H1 (cell line): ENCODE measurements at regions not wholly inside any gene's neighbourhood (a gene's known extent, or its start where the extent isn't known, plus 50 kb on each side); places are given as distances from the start of the nearest gene placed in this dataset.
"Not testable (repeated sequence)": the region's sequence is repeated elsewhere in the genome, so short reads cannot be mapped to it uniquely, and the experiment has no call there.

Experiments used
- CTCF ChIA-PET: fragments of 300-600 bp; sonication (Branson Sonifier 250); formaldehyde crosslinking; loops from one replicate; lab custom pipeline; 2021; ENCODE audit not compliant: partially characterized antibody; lab: Charles Lee
- POLR2A ChIA-PET: fragments of 300-600 bp; sonication (Branson Sonifier 250); formaldehyde crosslinking; loops from one replicate; lab custom pipeline; 2021; ENCODE audit warnings: inconsistent platforms; ENCODE audit not compliant: partially characterized antibody; lab: Charles Lee
- DNase-seq, 2 experiments: peaks; one replicate each; pipeline versions ENCODE4 v3.0.0 to v3.0.0-alpha.2; 2010 to 2022; ENCODE audit warnings: low spot score in 2 of 2, low read depth in 1 of 2, mixed read lengths in 1 of 2
- FAIRE-seq: peaks from 2 replicates; lab custom pipeline; 2011; peaks lifted over from hg19 to GRCh38; lab: Jason Lieb, UNC
- H2AFZ ChIP-seq: 2 replicates; pipeline ENCODE4 v1.8.1; 2012; ENCODE audit warnings: low read length, inconsistent platforms
- H2AK5ac ChIP-seq: 2 replicates; pipeline ENCODE4 v1.6.1; 2013; ENCODE audit warnings: low read depth, low read length
- H2BK120ac ChIP-seq: replicated peaks from 2 replicates; pipeline ENCODE3; 2013; ENCODE audit warnings: low read depth, low read length, inconsistent platforms
- H2BK12ac ChIP-seq: 2 replicates; pipeline ENCODE4 v1.6.1; 2013; ENCODE audit warnings: low read depth, low read length
- H2BK15ac ChIP-seq: 2 replicates; pipeline ENCODE4 v1.6.1; 2013; ENCODE audit warnings: low read length
- H2BK20ac ChIP-seq: 2 replicates; pipeline ENCODE4 v1.6.1; 2013; ENCODE audit warnings: low read length
- H2BK5ac ChIP-seq: 2 replicates; pipeline ENCODE4 v1.6.1; 2013; ENCODE audit warnings: low read depth, low read length
- H3K14ac ChIP-seq: 2 replicates; pipeline ENCODE4 v1.6.1; 2013; ENCODE audit warnings: inconsistent platforms; ENCODE audit not compliant: insufficient read length
- H3K18ac ChIP-seq: 2 replicates; pipeline ENCODE4 v1.6.1; 2013; ENCODE audit warnings: low read length; ENCODE audit errors: extremely low read depth
- H3K23ac ChIP-seq: 2 replicates; pipeline ENCODE4 v1.6.1; 2013; ENCODE audit warnings: inconsistent platforms; ENCODE audit not compliant: insufficient read length
- H3K23me2 ChIP-seq: 2 replicates; pipeline ENCODE4 v1.6.1; 2013; ENCODE audit warnings: low read depth, low read length
- H3K27ac ChIP-seq: 2 replicates; pipeline ENCODE4 v1.6.1; 2011; ENCODE audit warnings: low read depth, low read length, inconsistent platforms
- H3K27me3 ChIP-seq, 4 experiments: replicated peaks in 1 of 4; 1 replicate in 1 of 4; 2 replicates in 3 of 4; pipeline versions ENCODE4 v1.6.1 to v1.8.1; 2011 to 2013; ENCODE audit warnings: low read length in 3 of 4, mild to moderate bottlenecking in 3 of 4, inconsistent platforms in 2 of 4, mixed read lengths in 2 of 4, moderate library complexity in 1 of 4; ENCODE audit not compliant: control insufficient read depth in 3 of 4, insufficient read depth in 3 of 4; ENCODE audit errors: extremely low read depth in 1 of 4
- H3K36me3 ChIP-seq, 4 experiments: 2 replicates each; pipeline versions ENCODE4 v1.6.1 to v1.8.1; 2011 to 2013; ENCODE audit warnings: mild to moderate bottlenecking in 4 of 4, low read length in 3 of 4, moderate library complexity in 2 of 4, control low read depth in 1 of 4, inconsistent platforms in 1 of 4; ENCODE audit not compliant: insufficient read depth in 4 of 4, control insufficient read depth in 2 of 4
- H3K4ac ChIP-seq: replicated peaks from 2 replicates; pipeline ENCODE3; 2013; ENCODE audit warnings: low read length, low read depth, mixed read lengths, inconsistent platforms; ENCODE audit not compliant: insufficient read length
- H3K4me1 ChIP-seq, 4 experiments: replicated peaks in 1 of 4; 1 replicate in 1 of 4; 2 replicates in 3 of 4; pipeline versions ENCODE4 v1.6.1 to v1.8.1; 2011 to 2013; ENCODE audit warnings: low read length in 3 of 4, inconsistent platforms in 2 of 4, mixed read lengths in 1 of 4; ENCODE audit not compliant: insufficient read depth in 4 of 4, control insufficient read depth in 3 of 4
- H3K4me2 ChIP-seq, 2 experiments: 2 replicates each; pipeline versions ENCODE4 v1.6.1 to v1.8.1; 2011 to 2013; ENCODE audit warnings: low read depth in 2 of 2, low read length in 2 of 2, control low read depth in 1 of 2, inconsistent platforms in 1 of 2, mild to moderate bottlenecking in 1 of 2; ENCODE audit not compliant: insufficient read depth in 1 of 2
- H3K4me3 ChIP-seq, 4 experiments: fragments of 200-600, 300-600 bp in 1 of 4; sonication (generic), shearing (Covaris generic), sonication (Bioruptor Twin) in 1 of 4; 2 replicates each; pipeline versions ENCODE4 v1.5.1 to v1.8.1; 2011 to 2016; ENCODE audit warnings: low read length in 4 of 4, low read depth in 3 of 4, control low read depth in 2 of 4, inconsistent platforms in 2 of 4, mild to moderate bottlenecking in 2 of 4, mixed read lengths in 1 of 4, moderate library complexity in 1 of 4; ENCODE audit not compliant: insufficient read depth in 2 of 4; ENCODE audit errors: extremely low read depth in 1 of 4
- H3K56ac ChIP-seq: replicated peaks from 2 replicates; pipeline ENCODE3; 2013; ENCODE audit warnings: low read depth, mild to moderate bottlenecking, mixed read lengths, low read length, inconsistent platforms; ENCODE audit not compliant: insufficient read length
- H3K79me1 ChIP-seq: 2 replicates; pipeline ENCODE4 v1.6.1; 2013; ENCODE audit warnings: low read depth, low read length, control low read depth
- H3K79me2 ChIP-seq, 2 experiments: 2 replicates each; pipeline versions ENCODE4 v1.6.1 to v1.8.1; 2012 to 2013; ENCODE audit warnings: low read length in 2 of 2, mild to moderate bottlenecking in 2 of 2, inconsistent platforms in 1 of 2; ENCODE audit not compliant: insufficient read depth in 2 of 2, control insufficient read depth in 1 of 2
- H3K9ac ChIP-seq, 4 experiments: replicated peaks in 1 of 4; 1 replicate in 1 of 4; 2 replicates in 3 of 4; pipeline versions ENCODE4 v1.6.1 to v1.8.1; 2011 to 2013; ENCODE audit warnings: low read depth in 3 of 4, low read length in 3 of 4, control low read depth in 2 of 4, mild to moderate bottlenecking in 2 of 4, moderate library complexity in 2 of 4, inconsistent platforms in 1 of 4; ENCODE audit errors: extremely low read depth in 1 of 4
- H3K9me3 ChIP-seq, 2 experiments: 2 replicates each; pipeline versions ENCODE4 v1.6.1 to v1.8.1; 2012 to 2013; ENCODE audit warnings: mild to moderate bottlenecking in 2 of 2, moderate library complexity in 2 of 2, control low read depth in 1 of 2, inconsistent platforms in 1 of 2, low read depth in 1 of 2, low read length in 1 of 2, mixed read lengths in 1 of 2; ENCODE audit not compliant: insufficient read depth in 2 of 2
- H4K20me1 ChIP-seq, 2 experiments: replicated peaks in 1 of 2; 2 replicates each; pipeline versions ENCODE3 to v1.8.1; 2011 to 2013; ENCODE audit warnings: inconsistent platforms in 2 of 2, low read length in 2 of 2, mild to moderate bottlenecking in 1 of 2; ENCODE audit not compliant: insufficient read depth in 2 of 2, control insufficient read depth in 1 of 2
- H4K5ac ChIP-seq: 2 replicates; pipeline ENCODE4 v1.6.1; 2013; ENCODE audit warnings: low read length, low read depth, mixed read lengths, inconsistent platforms; ENCODE audit not compliant: insufficient read length
- H4K8ac ChIP-seq: 2 replicates; pipeline ENCODE4 v1.8.0; 2013; ENCODE audit warnings: mild to moderate bottlenecking, moderate library complexity, low read length, inconsistent platforms; ENCODE audit not compliant: insufficient read depth; ENCODE audit errors: extremely low read depth
- H4K91ac ChIP-seq: replicated peaks from 2 replicates; pipeline ENCODE3; 2013; ENCODE audit warnings: low read length, mixed read lengths, inconsistent platforms; ENCODE audit not compliant: insufficient read length
- RAD21 ChIP-seq, 2 experiments: IDR thresholded peaks in 1 of 2; conservative IDR thresholded peaks in 1 of 2; 2 replicates each; pipeline ENCODE4 v1.6.1; 2011; ENCODE audit warnings: low read depth in 2 of 2, low read length in 2 of 2, improper control_type of control experiment in 1 of 2, inconsistent platforms in 1 of 2, mild to moderate bottlenecking in 1 of 2, moderate library complexity in 1 of 2
- WGBS, 2 experiments: shearing (Covaris generic) in 1 of 2; methylation state at CpG; one replicate each; pipeline versions ENCODE4 v1.1.6 to v1.1.7; 2013 to 2015; ENCODE audit warnings: low lambda C conversion rate in 2 of 2, mixed read lengths in 2 of 2, inconsistent platforms in 1 of 2, low coverage in 1 of 2, missing lambda C conversion rate in 1 of 2; ENCODE audit not compliant: insufficient replicate concordance in 2 of 2, insufficient coverage in 1 of 2, insufficient read length in 1 of 2; ENCODE audit errors: extremely low coverage in 1 of 2, missing lambda C conversion rate in 1 of 2; 5-methylcytosine and 5-hydroxymethylcytosine counted together
- TF ChIP-seq, protein P1 (sequence below), 3 experiments: IDR thresholded peaks; 1 replicate in 2 of 3; 2 replicates in 1 of 3; pipeline versions ENCODE4 v1.5.1 to v1.6.1; 2011; ENCODE audit warnings: low read length in 3 of 3, mild to moderate bottlenecking in 3 of 3, inconsistent platforms in 2 of 3, low read depth in 1 of 3, moderate library complexity in 1 of 3; ENCODE audit not compliant: insufficient read depth in 1 of 3; ENCODE audit errors: control extremely low read depth in 1 of 3

DNA sequence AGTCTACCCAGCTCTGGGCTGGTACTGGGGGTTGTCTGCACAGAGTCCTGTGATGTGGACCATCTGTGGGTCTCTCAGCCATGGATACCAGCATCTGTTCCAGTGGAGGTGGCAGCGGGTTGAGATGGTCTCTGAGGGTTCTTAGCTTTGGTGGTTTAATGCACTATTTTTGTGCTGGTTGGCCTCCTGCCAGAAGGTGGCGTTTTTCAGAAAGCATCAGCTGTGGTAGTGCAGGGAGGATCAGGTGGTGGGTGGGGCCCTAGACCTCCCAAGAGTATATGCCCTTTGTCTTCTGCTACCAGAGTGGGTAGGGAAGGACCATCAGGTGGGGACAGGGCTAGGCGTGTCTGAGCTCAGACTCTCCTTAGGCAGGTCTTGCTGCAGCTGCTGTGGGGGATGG, 103.7 kb downstream of the GALR1 start:
- H4K5ac ChIP-seq, H3K79me1 ChIP-seq, H2AK5ac ChIP-seq, H3K27ac ChIP-seq, H3K79me2 ChIP-seq, H3K14ac ChIP-seq, H3K18ac ChIP-seq, H2BK20ac ChIP-seq, H2BK120ac ChIP-seq, H4K20me1 ChIP-seq, H3K23me2 ChIP-seq, POLR2A ChIA-PET, H3K56ac ChIP-seq, H3K4me3 ChIP-seq, H3K4me2 ChIP-seq, H3K9me3 ChIP-seq, H3K4ac ChIP-seq, FAIRE-seq, H3K36me3 ChIP-seq, H3K9ac ChIP-seq, H3K27me3 ChIP-seq, H2BK12ac ChIP-seq, H3K23ac ChIP-seq, H4K8ac ChIP-seq, H2BK15ac ChIP-seq, H2BK5ac ChIP-seq, H3K4me1 ChIP-seq: not testable (repeated sequence)
- peak overlapping the region; percentile 85; the same call in 1 of the 2 replicates for H2AFZ ChIP-seq
- WGBS, 2 experiments: 74% methylated on average over 3 of the region's 3 CpGs; no CpG with 5 or more reads in 1 of the 2 experiments
- CTCF ChIA-PET: interaction anchor here (1.0 to 2.5 kb wide), 10 partner anchors 9 to 298 kb away, joined by 3 to 9 read pairs (median 4); no protein-coding TSS in a partner anchor
- DNase-seq: peak; percentile 15 to 70
- peak overlapping the region; percentile 54 for H4K91ac ChIP-seq
- TF ChIP-seq, protein P1, sequence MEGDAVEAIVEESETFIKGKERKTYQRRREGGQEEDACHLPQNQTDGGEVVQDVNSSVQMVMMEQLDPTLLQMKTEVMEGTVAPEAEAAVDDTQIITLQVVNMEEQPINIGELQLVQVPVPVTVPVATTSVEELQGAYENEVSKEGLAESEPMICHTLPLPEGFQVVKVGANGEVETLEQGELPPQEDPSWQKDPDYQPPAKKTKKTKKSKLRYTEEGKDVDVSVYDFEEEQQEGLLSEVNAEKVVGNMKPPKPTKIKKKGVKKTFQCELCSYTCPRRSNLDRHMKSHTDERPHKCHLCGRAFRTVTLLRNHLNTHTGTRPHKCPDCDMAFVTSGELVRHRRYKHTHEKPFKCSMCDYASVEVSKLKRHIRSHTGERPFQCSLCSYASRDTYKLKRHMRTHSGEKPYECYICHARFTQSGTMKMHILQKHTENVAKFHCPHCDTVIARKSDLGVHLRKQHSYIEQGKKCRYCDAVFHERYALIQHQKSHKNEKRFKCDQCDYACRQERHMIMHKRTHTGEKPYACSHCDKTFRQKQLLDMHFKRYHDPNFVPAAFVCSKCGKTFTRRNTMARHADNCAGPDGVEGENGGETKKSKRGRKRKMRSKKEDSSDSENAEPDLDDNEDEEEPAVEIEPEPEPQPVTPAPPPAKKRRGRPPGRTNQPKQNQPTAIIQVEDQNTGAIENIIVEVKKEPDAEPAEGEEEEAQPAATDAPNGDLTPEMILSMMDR (IDR thresholded peaks at IDR 0.05; ENCODE audit: control extremely low read depth in 1 of 3, insufficient read depth in 1 of 3, low read depth in 1 of 3, low read length in 3 of 3): peak; percentile 45 to 53 (median 47); a peak in 3 of 4 replicates
- peak; percentile 50 to 53 for TF ChIP-seq RAD21 (IDR thresholded peaks at IDR 0.05 in 1 of 2, conservative IDR thresholded peaks at IDR 0.05 in 1 of 2; ENCODE audit: low read depth in 2 of 2, low read length in 2 of 2)
